OCI-LY3 (cell line): ENCODE measurements at regions not wholly inside any gene's neighbourhood (a gene's known extent, or its start where the extent isn't known, plus 50 kb on each side); places are given as distances from the start of the nearest gene placed in this dataset.

Experiments used
- EZH2phosphoT487 ChIP-seq: fragments of 200-600 bp; shearing (Covaris generic); IDR thresholded peaks from 2 replicates; pipeline ENCODE4 v1.6.1; 2018; ENCODE audit warnings: antibody characterized with exemption, mixed run types, low read depth
- TF ChIP-seq, protein P1 (sequence below): fragments of 200-600, 300-600 bp; sonication (generic); IDR thresholded peaks from 2 replicates; pipeline ENCODE4 v1.5.1; 2014; ENCODE audit warnings: antibody characterized with exemption, low read length, low read depth

DNA sequence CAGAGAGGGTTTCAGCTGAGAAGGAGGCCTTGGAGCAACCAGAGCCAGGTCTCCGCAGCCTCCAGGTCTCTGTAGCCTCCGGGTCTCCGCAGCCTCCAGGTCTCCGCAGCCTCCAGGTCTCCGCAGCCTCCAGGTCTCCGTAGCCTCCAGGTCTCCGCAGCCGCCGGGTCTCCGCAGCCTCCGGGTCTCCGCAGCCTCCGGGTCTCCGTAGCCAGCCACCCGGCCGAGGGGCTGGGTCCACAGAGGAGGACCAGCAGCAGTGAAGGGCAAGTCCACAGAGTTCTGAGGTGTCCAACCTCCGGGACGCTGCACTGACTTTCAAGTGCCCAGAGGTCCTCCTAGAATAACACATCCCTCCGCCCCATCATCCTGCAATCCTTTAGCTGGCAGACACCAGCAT lies 221.0 kb downstream of the RBFOX3 start:
- TF ChIP-seq, protein P1, sequence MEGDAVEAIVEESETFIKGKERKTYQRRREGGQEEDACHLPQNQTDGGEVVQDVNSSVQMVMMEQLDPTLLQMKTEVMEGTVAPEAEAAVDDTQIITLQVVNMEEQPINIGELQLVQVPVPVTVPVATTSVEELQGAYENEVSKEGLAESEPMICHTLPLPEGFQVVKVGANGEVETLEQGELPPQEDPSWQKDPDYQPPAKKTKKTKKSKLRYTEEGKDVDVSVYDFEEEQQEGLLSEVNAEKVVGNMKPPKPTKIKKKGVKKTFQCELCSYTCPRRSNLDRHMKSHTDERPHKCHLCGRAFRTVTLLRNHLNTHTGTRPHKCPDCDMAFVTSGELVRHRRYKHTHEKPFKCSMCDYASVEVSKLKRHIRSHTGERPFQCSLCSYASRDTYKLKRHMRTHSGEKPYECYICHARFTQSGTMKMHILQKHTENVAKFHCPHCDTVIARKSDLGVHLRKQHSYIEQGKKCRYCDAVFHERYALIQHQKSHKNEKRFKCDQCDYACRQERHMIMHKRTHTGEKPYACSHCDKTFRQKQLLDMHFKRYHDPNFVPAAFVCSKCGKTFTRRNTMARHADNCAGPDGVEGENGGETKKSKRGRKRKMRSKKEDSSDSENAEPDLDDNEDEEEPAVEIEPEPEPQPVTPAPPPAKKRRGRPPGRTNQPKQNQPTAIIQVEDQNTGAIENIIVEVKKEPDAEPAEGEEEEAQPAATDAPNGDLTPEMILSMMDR: no peak
- no peak for TF ChIP-seq EZH2phosphoT487
